Tibial nerve (tissue), 3 donors: ENCODE measurements at regions not wholly inside any gene's neighbourhood (a gene's known extent, or its start where the extent isn't known, plus 50 kb on each side); places are given as distances from the start of the nearest gene placed in this dataset.

Experiments used
- POLR2A ChIP-seq, 2 donors: fragments of 450-650 bp; IDR thresholded peaks; one replicate each; pipeline ENCODE4 v1.6.1; 2017; ENCODE audit warnings: antibody characterized with exemption in 2 of 2, mild to moderate bottlenecking in 2 of 2, moderate library complexity in 2 of 2
- TF ChIP-seq, protein P1 (sequence below), 5 experiments: fragments of 200-600 bp in 3 of 5; fragments of 450-650 bp in 2 of 5; sonication (generic) in 3 of 5; IDR thresholded peaks; one replicate each; pipeline ENCODE4 v1.5.1; 2016 to 2019; ENCODE audit warnings: antibody characterized with exemption in 5 of 5, mild to moderate bottlenecking in 3 of 5, moderate library complexity in 2 of 5

DNA sequence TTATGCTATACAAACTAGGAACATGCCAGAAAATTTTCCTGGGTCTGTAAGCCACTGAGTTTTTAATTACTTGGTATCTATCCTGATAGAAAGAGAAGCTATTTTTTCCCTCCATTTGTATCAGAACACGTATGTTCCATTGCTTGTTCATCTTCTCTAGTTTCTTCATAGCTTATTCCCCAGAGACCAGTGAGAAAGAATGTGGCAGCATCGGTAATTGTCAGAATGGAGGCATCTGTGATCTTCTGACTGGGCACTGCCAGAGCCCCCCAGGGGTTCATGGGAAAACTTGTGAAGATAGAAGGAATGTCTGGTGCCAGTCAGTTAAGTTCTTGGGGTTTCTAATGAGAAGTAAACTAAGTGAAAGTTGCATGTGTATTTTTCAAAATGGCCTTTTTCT is 720.2 kb upstream of the GOLIM4 start:
- TF ChIP-seq, protein P1, sequence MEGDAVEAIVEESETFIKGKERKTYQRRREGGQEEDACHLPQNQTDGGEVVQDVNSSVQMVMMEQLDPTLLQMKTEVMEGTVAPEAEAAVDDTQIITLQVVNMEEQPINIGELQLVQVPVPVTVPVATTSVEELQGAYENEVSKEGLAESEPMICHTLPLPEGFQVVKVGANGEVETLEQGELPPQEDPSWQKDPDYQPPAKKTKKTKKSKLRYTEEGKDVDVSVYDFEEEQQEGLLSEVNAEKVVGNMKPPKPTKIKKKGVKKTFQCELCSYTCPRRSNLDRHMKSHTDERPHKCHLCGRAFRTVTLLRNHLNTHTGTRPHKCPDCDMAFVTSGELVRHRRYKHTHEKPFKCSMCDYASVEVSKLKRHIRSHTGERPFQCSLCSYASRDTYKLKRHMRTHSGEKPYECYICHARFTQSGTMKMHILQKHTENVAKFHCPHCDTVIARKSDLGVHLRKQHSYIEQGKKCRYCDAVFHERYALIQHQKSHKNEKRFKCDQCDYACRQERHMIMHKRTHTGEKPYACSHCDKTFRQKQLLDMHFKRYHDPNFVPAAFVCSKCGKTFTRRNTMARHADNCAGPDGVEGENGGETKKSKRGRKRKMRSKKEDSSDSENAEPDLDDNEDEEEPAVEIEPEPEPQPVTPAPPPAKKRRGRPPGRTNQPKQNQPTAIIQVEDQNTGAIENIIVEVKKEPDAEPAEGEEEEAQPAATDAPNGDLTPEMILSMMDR (IDR thresholded peaks at IDR 0.05) = no peak
- TF ChIP-seq POLR2A (IDR thresholded peaks at IDR 0.05) = no peak
